ENCODE measurements at regions not wholly inside any gene's neighbourhood (a gene's known extent, or its start where the extent isn't known, plus 50 kb on each side); places are given as distances from the start of the nearest gene placed in this dataset.
"Not testable (repeated sequence)": the region's sequence is repeated elsewhere in the genome, so short reads cannot be mapped to it uniquely, and the experiment has no call there.

GRCh38 chr13:55660264-55660663 lies 1480.5 kb upstream of the PRR20A start:
- H3K27me3 ChIP-seq (ENCODE audit: control insufficient read depth in 1 of 2, insufficient read depth in 2 of 2, low read length in 1 of 2); DNase-seq; ATAC-seq (ENCODE audit: low FRiP score); H3K36me3 ChIP-seq (ENCODE audit: control insufficient read depth in 1 of 2, insufficient read depth in 2 of 2, low read length in 1 of 2); H3K4me1 ChIP-seq (ENCODE audit: control insufficient read depth in 1 of 2, insufficient read depth in 2 of 2, low read length in 2 of 2); H3K27ac ChIP-seq (ENCODE audit: low read depth in 1 of 2, low read length in 2 of 2); H3K4me3 ChIP-seq (ENCODE audit: low read length in 2 of 2); H3K9me3 ChIP-seq (ENCODE audit: control insufficient read depth, low read length); intact Hi-C loops (cut with DNase I): not testable (repeated sequence)
- 52 to 72% methylated on average over 5 of the region's 5 CpGs for WGBS, 2 donors

- WGBS, 2 donors: 11 to 12% methylated on average over 1 of the region's 1 CpG
- DNase-seq (no peak), ATAC-seq (ENCODE audit: low FRiP score) (no peak)
- intact Hi-C loops (cut with DNase I): no loop called here
- Histone ChIP-seq H3K4me3 (ENCODE audit: low read length in 2 of 2) (no peak overlapping the region), H3K27me3 (ENCODE audit: control insufficient read depth in 1 of 2, insufficient read depth in 2 of 2, low read length in 1 of 2) (no peaks in the 10 kb centered on the region), H3K4me1 (ENCODE audit: control insufficient read depth in 1 of 2, insufficient read depth in 2 of 2, low read length in 2 of 2) (no peaks in the 10 kb centered on the region), H3K36me3 (ENCODE audit: control insufficient read depth in 1 of 2, insufficient read depth in 2 of 2, low read length in 1 of 2) (no peaks in the 10 kb centered on the region), H3K9me3 (ENCODE audit: control insufficient read depth, low read length) (peaks cover 1% of the 10 kb centered on the region), H3K27ac (ENCODE audit: low read depth in 1 of 2, low read length in 2 of 2) (no peak overlapping the region)
Observed at GRCh38 chr13:55660851-55661250, 1479.9 kb upstream of the PRR20A start.

- no peaks in the 10 kb centered on the region for H3K27me3 ChIP-seq (ENCODE audit: control insufficient read depth in 1 of 2, insufficient read depth in 2 of 2, low read length in 1 of 2)
- H3K36me3 ChIP-seq (ENCODE audit: control insufficient read depth in 1 of 2, insufficient read depth in 2 of 2, low read length in 1 of 2): no peaks in the 10 kb centered on the region
- no peak for DNase-seq
- no peak overlapping the region for H3K27ac ChIP-seq (ENCODE audit: low read depth in 1 of 2, low read length in 2 of 2)
- 81 to 89% methylated on average over 5 of the region's 5 CpGs for WGBS, 2 donors
- intact Hi-C loops (cut with DNase I): no loop called here
- no peaks in the 10 kb centered on the region for H3K4me1 ChIP-seq (ENCODE audit: control insufficient read depth in 1 of 2, insufficient read depth in 2 of 2, low read length in 2 of 2)
- no peak for ATAC-seq (ENCODE audit: low FRiP score)
- H3K9me3 ChIP-seq (ENCODE audit: control insufficient read depth, low read length): peaks cover 1% of the 10 kb centered on the region
- no peak overlapping the region for H3K4me3 ChIP-seq (ENCODE audit: low read length in 2 of 2)
Observed at GRCh38 chr13:55661505-55661904, 1479.2 kb upstream of the PRR20A start.

- Histone ChIP-seq H3K27ac (ENCODE audit: low read depth in 1 of 2, low read length in 2 of 2) (no peak overlapping the region), H3K9me3 (ENCODE audit: control insufficient read depth, low read length) (peaks cover 1% of the 10 kb centered on the region), H3K4me3 (ENCODE audit: low read length in 2 of 2) (no peak overlapping the region), H3K4me1 (ENCODE audit: control insufficient read depth in 1 of 2, insufficient read depth in 2 of 2, low read length in 2 of 2) (no peaks in the 10 kb centered on the region), H3K36me3 (ENCODE audit: control insufficient read depth in 1 of 2, insufficient read depth in 2 of 2, low read length in 1 of 2) (no peaks in the 10 kb centered on the region), H3K27me3 (ENCODE audit: control insufficient read depth in 1 of 2, insufficient read depth in 2 of 2, low read length in 1 of 2) (no peaks in the 10 kb centered on the region)
- WGBS, 2 donors: 31 to 42% methylated on average over 3 of the region's 3 CpGs
- no peak for DNase-seq
- ATAC-seq (ENCODE audit: low FRiP score): no peak
- intact Hi-C loops (cut with DNase I): no loop called here
Observed at GRCh38 chr13:55664178-55664577, 1476.5 kb upstream of the PRR20A start.

GRCh38 chr13:55669051-55669450 lies 1471.7 kb upstream of the PRR20A start:
- Histone ChIP-seq H3K4me3 (ENCODE audit: low read length in 2 of 2) (no peak overlapping the region), H3K9me3 (ENCODE audit: control insufficient read depth, low read length) (no peaks in the 10 kb centered on the region), H3K27ac (ENCODE audit: low read depth in 1 of 2, low read length in 2 of 2) (no peak overlapping the region), H3K4me1 (ENCODE audit: control insufficient read depth in 1 of 2, insufficient read depth in 2 of 2, low read length in 2 of 2) (no peaks in the 10 kb centered on the region), H3K36me3 (ENCODE audit: control insufficient read depth in 1 of 2, insufficient read depth in 2 of 2, low read length in 1 of 2) (no peaks in the 10 kb centered on the region), H3K27me3 (ENCODE audit: control insufficient read depth in 1 of 2, insufficient read depth in 2 of 2, low read length in 1 of 2) (no peaks in the 10 kb centered on the region)
- 9 to 14% methylated on average over 1 of the region's 1 CpG for WGBS, 2 donors
- ATAC-seq (ENCODE audit: low FRiP score) (no peak), DNase-seq (no peak)
- intact Hi-C loops (cut with DNase I): no loop called here

GRCh38 chr13:55673910-55674309 lies 1466.8 kb upstream of the PRR20A start:
- intact Hi-C loops (cut with DNase I): no loop called here
- DNase-seq: no peak
- H3K4me3 ChIP-seq (ENCODE audit: low read length in 2 of 2): no peak overlapping the region
- H3K27me3 ChIP-seq (ENCODE audit: control insufficient read depth in 1 of 2, insufficient read depth in 2 of 2, low read length in 1 of 2): no peaks in the 10 kb centered on the region
- 76 to 88% methylated on average over 2 of the region's 2 CpGs for WGBS, 2 donors
- H3K27ac ChIP-seq (ENCODE audit: low read depth in 1 of 2, low read length in 2 of 2): no peak overlapping the region
- H3K9me3 ChIP-seq (ENCODE audit: control insufficient read depth, low read length): no peaks in the 10 kb centered on the region
- ATAC-seq (ENCODE audit: low FRiP score): no peak
- H3K36me3 ChIP-seq (ENCODE audit: control insufficient read depth in 1 of 2, insufficient read depth in 2 of 2, low read length in 1 of 2): no peaks in the 10 kb centered on the region
- no peaks in the 10 kb centered on the region for H3K4me1 ChIP-seq (ENCODE audit: control insufficient read depth in 1 of 2, insufficient read depth in 2 of 2, low read length in 2 of 2)

GRCh38 chr13:55682776-55683175 lies 1457.9 kb upstream of the PRR20A start:
- Histone ChIP-seq H3K9me3 (ENCODE audit: control insufficient read depth, low read length) (no peaks in the 10 kb centered on the region), H3K36me3 (ENCODE audit: control insufficient read depth in 1 of 2, insufficient read depth in 2 of 2, low read length in 1 of 2) (no peaks in the 10 kb centered on the region), H3K27me3 (ENCODE audit: control insufficient read depth in 1 of 2, insufficient read depth in 2 of 2, low read length in 1 of 2) (no peaks in the 10 kb centered on the region), H3K4me1 (ENCODE audit: control insufficient read depth in 1 of 2, insufficient read depth in 2 of 2, low read length in 2 of 2) (no peaks in the 10 kb centered on the region), H3K27ac (ENCODE audit: low read depth in 1 of 2, low read length in 2 of 2) (no peak overlapping the region), H3K4me3 (ENCODE audit: low read length in 2 of 2) (no peak overlapping the region)
- ATAC-seq (ENCODE audit: low FRiP score) (no peak), DNase-seq (no peak)
- intact Hi-C loops (cut with DNase I): no loop called here
- 14 to 27% methylated on average over 3 of the region's 3 CpGs for WGBS, 2 donors

GRCh38 chr13:55705526-55705925 lies 1435.2 kb upstream of the PRR20A start:
- ATAC-seq (ENCODE audit: low FRiP score): no peak
- WGBS, 2 donors: 61 to 64% methylated on average over 1 of the region's 1 CpG
- Histone ChIP-seq H3K4me1 (ENCODE audit: control insufficient read depth in 1 of 2, insufficient read depth in 2 of 2, low read length in 2 of 2) (no peaks in the 10 kb centered on the region), H3K4me3 (ENCODE audit: low read length in 2 of 2) (no peak overlapping the region), H3K9me3 (ENCODE audit: control insufficient read depth, low read length) (no peaks in the 10 kb centered on the region), H3K27ac (ENCODE audit: low read depth in 1 of 2, low read length in 2 of 2) (no peak overlapping the region), H3K27me3 (ENCODE audit: control insufficient read depth in 1 of 2, insufficient read depth in 2 of 2, low read length in 1 of 2) (no peaks in the 10 kb centered on the region), H3K36me3 (ENCODE audit: control insufficient read depth in 1 of 2, insufficient read depth in 2 of 2, low read length in 1 of 2) (no peaks in the 10 kb centered on the region)
- intact Hi-C loops (cut with DNase I): no loop called here
- no peak for DNase-seq

- Histone ChIP-seq H3K27ac (ENCODE audit: low read depth in 1 of 2, low read length in 2 of 2) (no peak overlapping the region), H3K9me3 (ENCODE audit: control insufficient read depth, low read length) (no peaks in the 10 kb centered on the region), H3K4me1 (ENCODE audit: control insufficient read depth in 1 of 2, insufficient read depth in 2 of 2, low read length in 2 of 2) (no peaks in the 10 kb centered on the region), H3K4me3 (ENCODE audit: low read length in 2 of 2) (no peak overlapping the region), H3K36me3 (ENCODE audit: control insufficient read depth in 1 of 2, insufficient read depth in 2 of 2, low read length in 1 of 2) (no peaks in the 10 kb centered on the region), H3K27me3 (ENCODE audit: control insufficient read depth in 1 of 2, insufficient read depth in 2 of 2, low read length in 1 of 2) (no peaks in the 10 kb centered on the region)
- no peak for ATAC-seq (ENCODE audit: low FRiP score)
- WGBS, 2 donors: 5 to 18% methylated on average over 3 of the region's 3 CpGs
- DNase-seq: no peak
- intact Hi-C loops (cut with DNase I): no loop called here
Observed at GRCh38 chr13:55705971-55706370, 1434.7 kb upstream of the PRR20A start.

All from aorta (tissue), 5 donors.